Activated T-helper 1 cell treated with anti-CD3 and anti-CD28 coated beads, Interleukin-12 subunit alpha, Interleukin-12 subunit beta, Interleukin-2, Interleukin-4 antibody, amounts not matched to agents 30 ng/mL and 10 ng/mL and 1 ng/mL, durations not matched to agents 14 hours and 24 hours and 36 hours (primary cell): ENCODE measurements at regions not wholly inside any gene's neighbourhood (a gene's known extent, or its start where the extent isn't known, plus 50 kb on each side); places are given as distances from the start of the nearest gene placed in this dataset.

Experiments used
- DNase-seq: peaks from one replicate; pipeline ENCODE4 v3.0.0; 2021; ENCODE audit warnings: low spot score
- H3K27ac Mint-ChIP-seq: one replicate; pipeline ENCODE4 v1.8.0; 2021; ENCODE audit warnings: mild to moderate bottlenecking, mixed read lengths
- H3K27me3 Mint-ChIP-seq: one replicate; pipeline ENCODE4 v1.8.0; 2022; ENCODE audit warnings: mild to moderate bottlenecking, moderate library complexity, mixed read lengths; ENCODE audit not compliant: insufficient read depth
- H3K36me3 Mint-ChIP-seq: one replicate; pipeline ENCODE4 v1.8.0; 2021; ENCODE audit warnings: low read depth, mixed read lengths
- H3K4me1 Mint-ChIP-seq: one replicate; pipeline ENCODE4 v1.8.0; 2021; ENCODE audit warnings: low read depth, mixed read lengths
- H3K4me3 Mint-ChIP-seq: one replicate; pipeline ENCODE4 v1.8.0; 2021; ENCODE audit warnings: mild to moderate bottlenecking, moderate library complexity, mixed read lengths
- H3K9me3 Mint-ChIP-seq: one replicate; pipeline ENCODE4 v1.8.0; 2021; ENCODE audit warnings: mixed read lengths
- intact Hi-C: fragments of 100-400 bp; cut with micrococcal nuclease; formaldehyde crosslinking; loops from one replicate; pipeline ENCODE4 v1.15.1; 2024

GRCh38 chr10:4696186-4696585 is 129.8 kb upstream of the AKR1E2 start:
- H3K4me3 Mint-ChIP-seq: no peak overlapping the region
- H3K36me3 Mint-ChIP-seq: no peaks in the 10 kb centered on the region
- H3K27ac Mint-ChIP-seq: no peak overlapping the region
- H3K4me1 Mint-ChIP-seq: no peaks in the 10 kb centered on the region
- intact Hi-C loops: no loop called here
- no peak for DNase-seq
- peaks cover 7% of the 10 kb centered on the region for H3K27me3 Mint-ChIP-seq
- H3K9me3 Mint-ChIP-seq: no peaks in the 10 kb centered on the region

- no peak for DNase-seq
- intact Hi-C loops: no loop called here
- no peak overlapping the region for H3K4me3 Mint-ChIP-seq
- H3K27me3 Mint-ChIP-seq: peaks cover 5% of the 10 kb centered on the region
- H3K4me1 Mint-ChIP-seq: no peaks in the 10 kb centered on the region
- no peaks in the 10 kb centered on the region for H3K36me3 Mint-ChIP-seq
- no peaks in the 10 kb centered on the region for H3K9me3 Mint-ChIP-seq
- H3K27ac Mint-ChIP-seq: no peak overlapping the region
These were observed 132.0 kb upstream of the AKR1E2 start for GRCh38 chr10:4693967-4694366.

GRCh38 chr10:4692206-4692605 is 133.8 kb upstream of the AKR1E2 start:
- Mint-ChIP-seq H3K36me3 (no peaks in the 10 kb centered on the region), H3K9me3 (no peaks in the 10 kb centered on the region), H3K4me1 (peaks cover 9% of the 10 kb centered on the region), H3K27ac (no peak overlapping the region), H3K27me3 (no peaks in the 10 kb centered on the region), H3K4me3 (no peak overlapping the region)
- DNase-seq: no peak
- intact Hi-C loops: no loop called here

- no peaks in the 10 kb centered on the region for H3K36me3 Mint-ChIP-seq
- no peak overlapping the region for H3K4me3 Mint-ChIP-seq
- intact Hi-C loops: no loop called here
- H3K9me3 Mint-ChIP-seq: no peaks in the 10 kb centered on the region
- no peak overlapping the region for H3K27ac Mint-ChIP-seq
- H3K4me1 Mint-ChIP-seq: peaks cover 12% of the 10 kb centered on the region
- H3K27me3 Mint-ChIP-seq: no peaks in the 10 kb centered on the region
- no peak for DNase-seq
These were observed 134.2 kb upstream of the AKR1E2 start for GRCh38 chr10:4691776-4692175.

GRCh38 chr10:4691301-4691700 is 134.7 kb upstream of the AKR1E2 start:
- no peak for DNase-seq
- Mint-ChIP-seq H3K27ac (no peak overlapping the region), H3K36me3 (no peaks in the 10 kb centered on the region), H3K4me3 (no peak overlapping the region), H3K4me1 (peaks cover 17% of the 10 kb centered on the region), H3K27me3 (no peaks in the 10 kb centered on the region), H3K9me3 (no peaks in the 10 kb centered on the region)
- intact Hi-C loops: no loop called here

GRCh38 chr10:4688601-4689000 is 137.4 kb upstream of the AKR1E2 start:
- intact Hi-C loops: no loop called here
- Mint-ChIP-seq H3K27ac (no peak overlapping the region), H3K27me3 (no peaks in the 10 kb centered on the region), H3K36me3 (no peaks in the 10 kb centered on the region), H3K4me3 (no peak overlapping the region), H3K4me1 (peaks cover 20% of the 10 kb centered on the region), H3K9me3 (no peaks in the 10 kb centered on the region)
- no peak for DNase-seq

GRCh38 chr10:4688168-4688567 is 137.8 kb upstream of the AKR1E2 start:
- intact Hi-C loops: no loop called here
- Mint-ChIP-seq H3K27ac (no peak overlapping the region), H3K36me3 (no peaks in the 10 kb centered on the region), H3K9me3 (no peaks in the 10 kb centered on the region), H3K27me3 (no peaks in the 10 kb centered on the region), H3K4me1 (peaks cover 20% of the 10 kb centered on the region), H3K4me3 (no peak overlapping the region)
- DNase-seq: no peak

GRCh38 chr10:4687397-4687796 is 138.6 kb upstream of the AKR1E2 start:
- H3K9me3 Mint-ChIP-seq: no peaks in the 10 kb centered on the region
- no peaks in the 10 kb centered on the region for H3K36me3 Mint-ChIP-seq
- no peak overlapping the region for H3K4me3 Mint-ChIP-seq
- H3K27ac Mint-ChIP-seq: no peak overlapping the region
- H3K4me1 Mint-ChIP-seq: peaks cover 20% of the 10 kb centered on the region
- no peak for DNase-seq
- H3K27me3 Mint-ChIP-seq: peaks cover 5% of the 10 kb centered on the region
- intact Hi-C loops: no loop called here

GRCh38 chr10:4686644-4686996 is 139.4 kb upstream of the AKR1E2 start:
- DNase-seq: no peak

GRCh38 chr10:4685904-4686643 is 139.9 kb upstream of the AKR1E2 start:
- Mint-ChIP-seq H3K36me3 (no peaks in the 10 kb centered on the region), H3K4me1 (peaks cover 20% of the 10 kb centered on the region), H3K4me3 (no peak overlapping the region), H3K27ac (peak overlapping the region; percentile 80), H3K27me3 (peaks cover 7% of the 10 kb centered on the region), H3K9me3 (no peaks in the 10 kb centered on the region)
- DNase-seq: no peak
- intact Hi-C loops: loop anchor here (1.0 kb wide), 1 partner anchor 34 kb away; no protein-coding TSS in a partner anchor

More at GRCh38 chr10:4686644-4686996, 139.4 kb upstream of the AKR1E2 start:
- intact Hi-C loops: loop anchor here (1.0 kb wide), 1 partner anchor 34 kb away; no protein-coding TSS in a partner anchor
- Mint-ChIP-seq H3K4me1 (peaks cover 20% of the 10 kb centered on the region), H3K4me3 (no peak overlapping the region), H3K36me3 (no peaks in the 10 kb centered on the region), H3K27ac (peak overlapping the region; percentile 80), H3K9me3 (no peaks in the 10 kb centered on the region), H3K27me3 (peaks cover 7% of the 10 kb centered on the region)

- intact Hi-C loops: no loop called here
- peaks cover 20% of the 10 kb centered on the region for H3K4me1 Mint-ChIP-seq
- H3K4me3 Mint-ChIP-seq: no peak overlapping the region
- peak overlapping the region; percentile 44 for H3K27ac Mint-ChIP-seq
- H3K9me3 Mint-ChIP-seq: no peaks in the 10 kb centered on the region
- DNase-seq: no peak
- no peaks in the 10 kb centered on the region for H3K36me3 Mint-ChIP-seq
- H3K27me3 Mint-ChIP-seq: peaks cover 9% of the 10 kb centered on the region
These were observed 140.5 kb upstream of the AKR1E2 start for GRCh38 chr10:4685491-4685890.

- no peak for DNase-seq
- H3K4me1 Mint-ChIP-seq: peaks cover 20% of the 10 kb centered on the region
- peaks cover 9% of the 10 kb centered on the region for H3K27me3 Mint-ChIP-seq
- no peak overlapping the region for H3K4me3 Mint-ChIP-seq
- no peak overlapping the region for H3K27ac Mint-ChIP-seq
- intact Hi-C loops: no loop called here
- H3K9me3 Mint-ChIP-seq: no peaks in the 10 kb centered on the region
- H3K36me3 Mint-ChIP-seq: no peaks in the 10 kb centered on the region
These were observed 141.6 kb upstream of the AKR1E2 start for GRCh38 chr10:4684434-4684833.

- Mint-ChIP-seq H3K36me3 (no peaks in the 10 kb centered on the region), H3K27ac (no peak overlapping the region), H3K9me3 (no peaks in the 10 kb centered on the region), H3K27me3 (peaks cover 9% of the 10 kb centered on the region), H3K4me3 (no peak overlapping the region), H3K4me1 (peaks cover 20% of the 10 kb centered on the region)
- no peak for DNase-seq
- intact Hi-C loops: no loop called here
These were observed 142.2 kb upstream of the AKR1E2 start for GRCh38 chr10:4683838-4684237.

- Mint-ChIP-seq H3K27ac (no peak overlapping the region), H3K4me1 (peaks cover 15% of the 10 kb centered on the region), H3K36me3 (no peaks in the 10 kb centered on the region), H3K27me3 (peaks cover 9% of the 10 kb centered on the region), H3K9me3 (no peaks in the 10 kb centered on the region), H3K4me3 (no peak overlapping the region)
- DNase-seq: no peak
- intact Hi-C loops: no loop called here
These were observed 142.9 kb upstream of the AKR1E2 start for GRCh38 chr10:4683137-4683536.
